Activated B cell treated with CpG ODN at 0.5 μM for 24 hours (primary cell): ENCODE measurements at regions not wholly inside any gene's neighbourhood (a gene's known extent, or its start where the extent isn't known, plus 50 kb on each side); places are given as distances from the start of the nearest gene placed in this dataset.

Experiments
- ATAC-seq: fragments of 200-7000 bp; cut with Tn5 transposase; one replicate; pipeline ENCODE4 v1.10.0; 2021; ENCODE audit warnings: low read depth, mild to moderate bottlenecking, moderate library complexity
- CTCF ChIA-PET: fragments of 350-600 bp; sonication (Branson Sonifier 250); formaldehyde crosslinking; loops from one replicate; lab custom pipeline; 2021; ENCODE audit warnings: antibody characterized with exemption; lab: Charles Lee
- POLR2A ChIA-PET: fragments of 350-600 bp; sonication (Branson Sonifier 250); formaldehyde crosslinking; loops from one replicate; lab custom pipeline; 2021; ENCODE audit warnings: antibody characterized with exemption; lab: Charles Lee
- DNase-seq: peaks from one replicate; pipeline ENCODE4 v3.0.0; 2022
- H3K27ac Mint-ChIP-seq: one replicate; pipeline ENCODE4 v1.8.0; 2020; ENCODE audit warnings: mixed read lengths
- H3K27me3 Mint-ChIP-seq: one replicate; pipeline ENCODE4 v1.8.0; 2021; ENCODE audit warnings: mixed read lengths
- H3K36me3 Mint-ChIP-seq: one replicate; pipeline ENCODE4 v1.8.0; 2021; ENCODE audit warnings: low read depth, mixed read lengths
- H3K4me1 Mint-ChIP-seq: one replicate; pipeline ENCODE4 v1.8.0; 2021; ENCODE audit warnings: mixed read lengths
- H3K4me3 Mint-ChIP-seq: one replicate; pipeline ENCODE4 v1.8.0; 2020; ENCODE audit warnings: mild to moderate bottlenecking, mixed read lengths
- H3K9me3 Mint-ChIP-seq: one replicate; pipeline ENCODE4 v1.8.0; 2020; ENCODE audit warnings: mixed read lengths
- CTCF ChIP-seq: fragments of 200-600 bp; IDR thresholded peaks from one replicate; pipeline ENCODE4 v1.8.0; 2022; ENCODE audit warnings: antibody characterized with exemption, mild to moderate bottlenecking
- intact Hi-C: fragments of 100-400 bp; cut with micrococcal nuclease; formaldehyde crosslinking; loops from one replicate; pipeline ENCODE4 v1.15.1; 2024

GRCh38 chr1:58862728-58863385, 79.0 kb upstream of the JUN start:
- no peak for ATAC-seq
- TF ChIP-seq CTCF = no peak
- H3K27ac Mint-ChIP-seq = no peak overlapping the region

GRCh38 chr1:58864654-58865053, 80.8 kb upstream of the JUN start:
- Mint-ChIP-seq H3K36me3 (no peaks in the 10 kb centered on the region), H3K4me1 (peaks cover 12% of the 10 kb centered on the region), H3K27me3 (no peaks in the 10 kb centered on the region), H3K27ac (no peak overlapping the region), H3K4me3 (no peak overlapping the region), H3K9me3 (no peaks in the 10 kb centered on the region)
- POLR2A ChIA-PET = no interaction called here
- TF ChIP-seq CTCF = no peak
- CTCF ChIA-PET = no interaction called here
- intact Hi-C loops = no loop called here
- DNase-seq (no peak), ATAC-seq (no peak)

More at GRCh38 chr1:58862728-58863385, 79.0 kb upstream of the JUN start:
- no peaks in the 10 kb centered on the region for H3K27me3 Mint-ChIP-seq
- DNase-seq = no peak
- ChIA-PET CTCF (interaction anchor here (0.7 kb wide), 1 partner anchor 75 kb away, joined by 3 read pairs; no protein-coding TSS in a partner anchor), POLR2A (no interaction called here)
- H3K4me1 Mint-ChIP-seq = peaks cover 30% of the 10 kb centered on the region
- no peaks in the 10 kb centered on the region for H3K36me3 Mint-ChIP-seq
- H3K9me3 Mint-ChIP-seq = no peaks in the 10 kb centered on the region
- intact Hi-C loops = no loop called here
- H3K4me3 Mint-ChIP-seq = no peak overlapping the region

- POLR2A ChIA-PET = no interaction called here
- Mint-ChIP-seq H3K4me1 (no peaks in the 10 kb centered on the region), H3K36me3 (no peaks in the 10 kb centered on the region), H3K27ac (no peak overlapping the region), H3K27me3 (no peaks in the 10 kb centered on the region), H3K9me3 (no peaks in the 10 kb centered on the region), H3K4me3 (no peak overlapping the region)
- intact Hi-C loops = no loop called here
- ATAC-seq = no peak
- CTCF ChIA-PET = no interaction called here
- no peak for TF ChIP-seq CTCF
- DNase-seq = no peak
Measured at GRCh38 chr1:58866578-58866977, 82.7 kb upstream of the JUN start.

- ChIA-PET CTCF (interaction anchor here (0.7 kb wide), 1 partner anchor 11 kb away, joined by 3 read pairs; no protein-coding TSS in a partner anchor), POLR2A (no interaction called here)
- no peak for ATAC-seq
- Mint-ChIP-seq H3K36me3 (no peaks in the 10 kb centered on the region), H3K9me3 (no peaks in the 10 kb centered on the region), H3K27ac (no peak overlapping the region), H3K4me1 (no peaks in the 10 kb centered on the region), H3K4me3 (no peak overlapping the region), H3K27me3 (no peaks in the 10 kb centered on the region)
- DNase-seq = no peak
- intact Hi-C loops = no loop called here
- TF ChIP-seq CTCF = no peak
Measured at GRCh38 chr1:58869638-58870297, 85.9 kb upstream of the JUN start.

- no peaks in the 10 kb centered on the region for H3K27me3 Mint-ChIP-seq
- no peaks in the 10 kb centered on the region for H3K36me3 Mint-ChIP-seq
- no peaks in the 10 kb centered on the region for H3K9me3 Mint-ChIP-seq
- ATAC-seq (no peak), DNase-seq (no peak)
- H3K4me3 Mint-ChIP-seq = no peak overlapping the region
- intact Hi-C loops = no loop called here
- no peaks in the 10 kb centered on the region for H3K4me1 Mint-ChIP-seq
- H3K27ac Mint-ChIP-seq = no peak overlapping the region
- CTCF ChIA-PET = interaction anchor here (0.7 kb wide), 1 partner anchor 12 kb away, joined by 3 read pairs; no protein-coding TSS in a partner anchor
- TF ChIP-seq CTCF = no peak
- POLR2A ChIA-PET = no interaction called here
Measured at GRCh38 chr1:58870298-58870676, 86.4 kb upstream of the JUN start.
